OCI-LY1 (cell line): ENCODE measurements at regions not wholly inside any gene's neighbourhood (a gene's known extent, or its start where the extent isn't known, plus 50 kb on each side); places are given as distances from the start of the nearest gene placed in this dataset.

Experiments used
- H2AFZ ChIP-seq: fragments of 200-600 bp; sonication (generic), shearing (Covaris generic); 2 replicates; pipeline ENCODE4 v1.6.0; 2014; ENCODE audit warnings: antibody characterized with exemption, mild to moderate bottlenecking, low read length
- H3F3A ChIP-seq: fragments of 200-600 bp; sonication (generic), shearing (Covaris generic); 2 replicates; pipeline ENCODE4 v1.6.0; 2014; ENCODE audit warnings: mild to moderate bottlenecking, antibody characterized with exemption, low read length, moderate library complexity; ENCODE audit not compliant: insufficient read depth
- H3K27ac ChIP-seq: fragments of 200-600 bp; sonication (generic); 2 replicates; pipeline ENCODE4 v1.5.1; 2014; ENCODE audit warnings: low read length, mixed run types, mild to moderate bottlenecking, low read depth; ENCODE audit not compliant: poor library complexity, severe bottlenecking
- H3K27me3 ChIP-seq: fragments of 200-600 bp; sonication (generic); 2 replicates; pipeline ENCODE4 v1.6.0; 2014; ENCODE audit warnings: antibody characterized with exemption, mild to moderate bottlenecking, low read length, moderate library complexity; ENCODE audit not compliant: insufficient read depth
- H3K36me3 ChIP-seq: fragments of 200-600 bp; sonication (generic); 2 replicates; pipeline ENCODE4 v1.6.1; 2014; ENCODE audit warnings: mild to moderate bottlenecking, antibody characterized with exemption, low read length, moderate library complexity, mixed read lengths; ENCODE audit not compliant: insufficient read depth
- H3K4me1 ChIP-seq: fragments of 200-600 bp; sonication (generic); 2 replicates; pipeline ENCODE4 v1.5.1; 2014; ENCODE audit warnings: mild to moderate bottlenecking, low read length, moderate library complexity; ENCODE audit not compliant: insufficient read depth, severe bottlenecking
- H3K4me2 ChIP-seq: fragments of 200-600 bp; sonication (generic), shearing (Covaris generic); 2 replicates; pipeline ENCODE4 v1.6.1; 2014; ENCODE audit warnings: low read length
- H3K4me3 ChIP-seq: fragments of 200-600 bp; sonication (generic); 2 replicates; pipeline ENCODE4 v1.5.1; 2014; ENCODE audit warnings: low read length, low read depth, mild to moderate bottlenecking, mixed read lengths; ENCODE audit not compliant: poor library complexity, severe bottlenecking
- H3K79me2 ChIP-seq: fragments of 200-600 bp; shearing (Covaris generic); 2 replicates; pipeline ENCODE4 v1.6.1; 2016; ENCODE audit warnings: mixed run types, low read length, mixed read lengths; ENCODE audit not compliant: insufficient read depth
- H3K9ac ChIP-seq: fragments of 200-600 bp; sonication (generic), shearing (Covaris generic); 2 replicates; pipeline ENCODE4 v1.6.1; 2014; ENCODE audit warnings: mild to moderate bottlenecking, low read length, mixed read lengths
- H3K9me2 ChIP-seq: fragments of 200-600 bp; sonication (generic), shearing (Covaris generic); 2 replicates; pipeline ENCODE4 v1.6.1; 2014; ENCODE audit warnings: low read depth, mild to moderate bottlenecking, low read length, mixed read lengths
- H3K9me3 ChIP-seq: fragments of 200-600 bp; shearing (Covaris generic); 2 replicates; pipeline ENCODE4 v1.6.1; 2014; ENCODE audit warnings: low read length, mixed read lengths
- H4K20me1 ChIP-seq: fragments of 200-600 bp; sonication (generic), shearing (Covaris generic); 2 replicates; pipeline ENCODE4 v1.6.0; 2016; ENCODE audit warnings: mild to moderate bottlenecking, low read length; ENCODE audit not compliant: insufficient read depth
- EZH2 ChIP-seq: fragments of 200-600 bp; sonication (generic), shearing (Covaris generic); IDR thresholded peaks from 2 replicates; pipeline ENCODE4 v1.8.0; 2017; ENCODE audit warnings: borderline replicate concordance, mixed run types, mild to moderate bottlenecking, antibody characterized with exemption, low read length, moderate library complexity, mixed read lengths
- TF ChIP-seq, protein P1 (sequence below): fragments of 200-600 bp; sonication (generic), shearing (Covaris generic); IDR thresholded peaks from 2 replicates; pipeline ENCODE4 v1.5.1; 2017; ENCODE audit warnings: mild to moderate bottlenecking, antibody characterized with exemption, low read length, moderate library complexity, mixed read lengths

- Histone ChIP-seq H3K9me3 (no peaks in the 10 kb centered on the region), H4K20me1 (no peaks in the 10 kb centered on the region), H3K4me1 (no peaks in the 10 kb centered on the region), H3K4me2 (no peak overlapping the region), H2AFZ (no peak overlapping the region), H3K4me3 (no peak overlapping the region), H3K9me2 (no peaks in the 10 kb centered on the region), H3K27me3 (no peaks in the 10 kb centered on the region), H3K36me3 (no peaks in the 10 kb centered on the region), H3K27ac (no peak overlapping the region), H3F3A (no peaks in the 10 kb centered on the region), H3K79me2 (no peaks in the 10 kb centered on the region), H3K9ac (no peak overlapping the region)
- TF ChIP-seq EZH2: no peak
- TF ChIP-seq, protein P1, sequence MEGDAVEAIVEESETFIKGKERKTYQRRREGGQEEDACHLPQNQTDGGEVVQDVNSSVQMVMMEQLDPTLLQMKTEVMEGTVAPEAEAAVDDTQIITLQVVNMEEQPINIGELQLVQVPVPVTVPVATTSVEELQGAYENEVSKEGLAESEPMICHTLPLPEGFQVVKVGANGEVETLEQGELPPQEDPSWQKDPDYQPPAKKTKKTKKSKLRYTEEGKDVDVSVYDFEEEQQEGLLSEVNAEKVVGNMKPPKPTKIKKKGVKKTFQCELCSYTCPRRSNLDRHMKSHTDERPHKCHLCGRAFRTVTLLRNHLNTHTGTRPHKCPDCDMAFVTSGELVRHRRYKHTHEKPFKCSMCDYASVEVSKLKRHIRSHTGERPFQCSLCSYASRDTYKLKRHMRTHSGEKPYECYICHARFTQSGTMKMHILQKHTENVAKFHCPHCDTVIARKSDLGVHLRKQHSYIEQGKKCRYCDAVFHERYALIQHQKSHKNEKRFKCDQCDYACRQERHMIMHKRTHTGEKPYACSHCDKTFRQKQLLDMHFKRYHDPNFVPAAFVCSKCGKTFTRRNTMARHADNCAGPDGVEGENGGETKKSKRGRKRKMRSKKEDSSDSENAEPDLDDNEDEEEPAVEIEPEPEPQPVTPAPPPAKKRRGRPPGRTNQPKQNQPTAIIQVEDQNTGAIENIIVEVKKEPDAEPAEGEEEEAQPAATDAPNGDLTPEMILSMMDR: no peak
These were observed 399.3 kb downstream of the HAO1 start for GRCh38 chr20:7540923-7541322.

DNA sequence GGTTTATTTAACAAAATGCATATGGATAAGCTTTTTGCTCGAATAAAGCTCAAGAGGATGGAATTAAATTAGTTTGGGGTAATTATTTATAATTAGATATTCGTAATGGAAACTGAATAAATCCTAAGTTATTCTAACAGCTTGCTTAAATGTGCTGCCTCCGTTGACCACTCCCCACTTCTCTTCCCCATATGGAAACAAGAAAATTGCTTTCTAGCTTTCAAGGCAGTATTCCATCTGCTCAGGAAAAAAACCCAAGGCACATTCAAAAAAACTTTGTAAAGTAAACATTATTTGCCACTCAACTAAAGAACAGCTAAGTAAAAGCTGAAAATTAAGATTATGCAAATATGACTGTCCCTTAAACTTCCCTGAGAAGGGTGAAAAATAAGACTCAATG is 369.2 kb downstream of the HAO1 start:
- Histone ChIP-seq H4K20me1 (no peaks in the 10 kb centered on the region), H3K9ac (no peak overlapping the region), H3F3A (no peaks in the 10 kb centered on the region), H3K9me2 (no peaks in the 10 kb centered on the region), H3K79me2 (no peaks in the 10 kb centered on the region), H3K36me3 (no peaks in the 10 kb centered on the region), H2AFZ (no peak overlapping the region), H3K9me3 (no peaks in the 10 kb centered on the region), H3K4me1 (no peaks in the 10 kb centered on the region), H3K4me3 (no peak overlapping the region), H3K4me2 (no peak overlapping the region), H3K27ac (no peak overlapping the region), H3K27me3 (no peaks in the 10 kb centered on the region)
- TF ChIP-seq EZH2: no peak
- TF ChIP-seq, protein P1: no peak

DNA sequence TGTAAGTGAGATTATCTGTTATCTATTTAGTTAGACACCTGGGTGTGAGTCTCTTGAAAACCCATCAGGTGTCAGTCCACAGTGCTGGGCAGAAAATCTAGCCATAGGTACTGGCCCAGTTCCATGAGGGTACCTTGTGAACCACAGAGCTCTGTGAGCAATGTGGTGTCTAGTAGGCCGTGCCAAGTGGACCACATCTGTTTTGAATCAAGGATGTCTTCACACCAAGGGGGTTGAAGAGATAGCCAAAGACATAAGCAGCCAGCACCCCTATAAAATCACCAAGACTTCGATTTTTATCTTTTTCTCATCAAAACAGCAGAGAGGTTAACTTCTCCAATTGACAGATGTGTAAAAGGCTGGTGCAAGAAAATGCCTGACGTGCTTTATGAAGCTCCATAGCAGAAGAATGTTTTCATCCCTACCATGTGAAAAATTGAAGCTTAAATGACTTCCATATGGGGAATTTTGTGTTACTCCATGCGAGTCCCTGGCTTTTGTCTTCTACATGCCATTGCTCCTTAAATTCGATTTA is 368.7 kb downstream of the HAO1 start:
- no peak overlapping the region for H3K4me2 ChIP-seq
- no peaks in the 10 kb centered on the region for H4K20me1 ChIP-seq
- no peak overlapping the region for H3K9ac ChIP-seq
- no peaks in the 10 kb centered on the region for H3K9me3 ChIP-seq
- no peaks in the 10 kb centered on the region for H3K4me1 ChIP-seq
- no peaks in the 10 kb centered on the region for H3K9me2 ChIP-seq
- H3K79me2 ChIP-seq: no peaks in the 10 kb centered on the region
- no peaks in the 10 kb centered on the region for H3F3A ChIP-seq
- H2AFZ ChIP-seq: no peak overlapping the region
- H3K4me3 ChIP-seq: no peak overlapping the region
- TF ChIP-seq EZH2: no peak
- TF ChIP-seq, protein P1: no peak
- no peak overlapping the region for H3K27ac ChIP-seq
- H3K36me3 ChIP-seq: no peaks in the 10 kb centered on the region
- H3K27me3 ChIP-seq: no peaks in the 10 kb centered on the region
